Suppressor macrophage treated with lipopolysaccharide for 4 hours (primary cell): ENCODE measurements at regions not wholly inside any gene's neighbourhood (a gene's known extent, or its start where the extent isn't known, plus 50 kb on each side); places are given as distances from the start of the nearest gene placed in this dataset.
"Not testable (repeated sequence)": the region's sequence is repeated elsewhere in the genome, so short reads cannot be mapped to it uniquely, and the experiment has no call there.

Experiments used
- DNase-seq: peaks from one replicate; pipeline ENCODE4 v3.0.0-alpha.2; 2020

GRCh38 chr13:26883613-26884257 lies 123.1 kb upstream of the GPR12 start:
- no peak for DNase-seq

- no peak for DNase-seq
Measured at GRCh38 chr13:26882731-26883130, 122.1 kb upstream of the GPR12 start.

- DNase-seq: no peak
Measured at GRCh38 chr13:26881154-26881553, 120.6 kb upstream of the GPR12 start.

GRCh38 chr13:26880735-26881134 lies 120.1 kb upstream of the GPR12 start:
- DNase-seq: no peak

- DNase-seq: no peak
Measured at GRCh38 chr13:26878438-26878837, 117.9 kb upstream of the GPR12 start.

- DNase-seq: no peak
Measured at GRCh38 chr13:26873386-26873698, 112.8 kb upstream of the GPR12 start.

- peak; percentile 50 for DNase-seq
Measured at GRCh38 chr13:26872525-26873385, 112.2 kb upstream of the GPR12 start.

GRCh38 chr13:26867451-26868091 lies 107.0 kb upstream of the GPR12 start:
- peak; percentile 3 for DNase-seq

- no peak for DNase-seq
Measured at GRCh38 chr13:26864576-26864975, 104.0 kb upstream of the GPR12 start.

- no peak for DNase-seq
Measured at GRCh38 chr13:26861941-26862340, 101.4 kb upstream of the GPR12 start.

GRCh38 chr13:26855921-26856320 lies 95.3 kb upstream of the GPR12 start:
- DNase-seq: no peak

- DNase-seq: no peak
Measured at GRCh38 chr13:26855071-26855470, 94.5 kb upstream of the GPR12 start.

GRCh38 chr13:26853323-26853722 lies 92.7 kb upstream of the GPR12 start:
- DNase-seq: no peak

GRCh38 chr13:26847281-26847680 lies 86.7 kb upstream of the GPR12 start:
- no peak for DNase-seq

GRCh38 chr13:26845063-26845462 lies 84.5 kb upstream of the GPR12 start:
- DNase-seq: not testable (repeated sequence)

GRCh38 chr13:26839682-26840081 lies 79.1 kb upstream of the GPR12 start:
- no peak for DNase-seq

- no peak for DNase-seq
Measured at GRCh38 chr13:26838821-26839220, 78.2 kb upstream of the GPR12 start.

GRCh38 chr13:26837997-26838396 lies 77.4 kb upstream of the GPR12 start:
- no peak for DNase-seq

GRCh38 chr13:26837102-26837501 lies 76.5 kb upstream of the GPR12 start:
- DNase-seq: no peak

- DNase-seq: no peak
Measured at GRCh38 chr13:26836626-26837025, 76.0 kb upstream of the GPR12 start.

- DNase-seq: no peak
Measured at GRCh38 chr13:26834646-26835045, 74.1 kb upstream of the GPR12 start.

GRCh38 chr13:26831336-26831908 lies 70.8 kb upstream of the GPR12 start:
- DNase-seq: no peak

- no peak for DNase-seq
Measured at GRCh38 chr13:26829716-26830115, 69.1 kb upstream of the GPR12 start.

- no peak for DNase-seq
Measured at GRCh38 chr13:26824581-26824980, 64.0 kb upstream of the GPR12 start.
